B cell (primary cell): ENCODE measurements at regions not wholly inside any gene's neighbourhood (a gene's known extent, or its start where the extent isn't known, plus 50 kb on each side); places are given as distances from the start of the nearest gene placed in this dataset.
"Not testable (repeated sequence)": the region's sequence is repeated elsewhere in the genome, so short reads cannot be mapped to it uniquely, and the experiment has no call there.

Experiments used
- ATAC-seq: fragments of 200-7000 bp; cut with Tn5 transposase; one replicate; pipeline ENCODE4 v1.10.0; 2021; ENCODE audit warnings: low read depth, mild to moderate bottlenecking, moderate number of reproducible peaks, moderate library complexity
- CTCF ChIA-PET: fragments of 350-600 bp; sonication (Branson Sonifier 250); formaldehyde crosslinking; loops from one replicate; lab custom pipeline; 2021; ENCODE audit warnings: antibody characterized with exemption, inconsistent platforms; lab: Charles Lee
- POLR2A ChIA-PET: fragments of 350-600 bp; sonication (Branson Sonifier 250); formaldehyde crosslinking; loops from one replicate; lab custom pipeline; 2021; ENCODE audit warnings: antibody characterized with exemption; lab: Charles Lee
- DNase-seq: peaks from one replicate; pipeline ENCODE4 v3.0.0; 2013
- H2AFZ ChIP-seq: 2 replicates; pipeline ENCODE4 v1.6.1; 2012; ENCODE audit warnings: mild to moderate bottlenecking, low read depth, low read length; ENCODE audit not compliant: insufficient read depth, poor library complexity, severe bottlenecking
- H3K27ac ChIP-seq, 2 donors: 1 replicate in 1 of 2; 2 replicates in 1 of 2; pipeline ENCODE4 v1.5.1; 2012 to 2013; ENCODE audit warnings: low read length in 2 of 2, mild to moderate bottlenecking in 2 of 2, moderate library complexity in 1 of 2
- H3K27me3 ChIP-seq, 4 experiments: fragments of 200-600 bp in 1 of 4; sonication (generic) in 1 of 4; replicated peaks in 1 of 4; 1 replicate in 2 of 4; 2 replicates in 2 of 4; pipeline versions ENCODE4 v1.6.1 to v1.7.0; 2013 to 2016; ENCODE audit warnings: low read length in 3 of 4, mild to moderate bottlenecking in 2 of 4, mixed read lengths in 1 of 4, moderate library complexity in 1 of 4; ENCODE audit not compliant: insufficient read depth in 4 of 4, control insufficient read depth in 3 of 4; ENCODE audit errors: control extremely low read depth in 1 of 4
- H3K36me3 ChIP-seq, 2 experiments: replicated peaks in 1 of 2; 1 replicate in 1 of 2; 2 replicates in 1 of 2; pipeline versions ENCODE4 v1.6.1 to v1.7.1; 2013; ENCODE audit warnings: low read length in 1 of 2; ENCODE audit not compliant: insufficient read depth in 2 of 2, control insufficient read depth in 1 of 2; ENCODE audit errors: control extremely low read depth in 1 of 2, extremely low read depth in 1 of 2
- H3K4me1 ChIP-seq, 2 donors: fragments of 200-600 bp in 1 of 2; sonication (generic) in 1 of 2; 1 replicate in 1 of 2; 2 replicates in 1 of 2; pipeline versions ENCODE4 v1.5.1 to v1.6.1; 2013 to 2017; ENCODE audit warnings: low read length in 2 of 2; ENCODE audit not compliant: control insufficient read depth in 2 of 2, insufficient read depth in 2 of 2
- H3K4me2 ChIP-seq: replicated peaks from 2 replicates; pipeline ENCODE3; 2012; ENCODE audit warnings: mild to moderate bottlenecking, low read depth, low read length; ENCODE audit not compliant: poor library complexity, severe bottlenecking
- H3K4me3 ChIP-seq, 5 experiments: fragments of 200-600 bp in 1 of 5; sonication (generic) in 1 of 5; 1 replicate in 3 of 5; 2 replicates in 2 of 5; pipeline versions ENCODE4 v1.5.1 to v1.7.0; 2011 to 2016; ENCODE audit warnings: low read length in 4 of 5, mild to moderate bottlenecking in 4 of 5, low read depth in 2 of 5, control low read depth in 1 of 5, moderate library complexity in 1 of 5; ENCODE audit not compliant: insufficient read depth in 1 of 5; ENCODE audit errors: control extremely low read depth in 1 of 5, extremely low read depth in 1 of 5
- H3K79me2 ChIP-seq: fragments of 200-600 bp; sonication (generic); one replicate; pipeline ENCODE4 v1.6.0; 2016; ENCODE audit warnings: low read length; ENCODE audit not compliant: control insufficient read depth, insufficient read depth
- H3K9ac ChIP-seq: fragments of 200-600 bp; sonication (generic); 2 replicates; pipeline ENCODE4 v1.6.1; 2017; ENCODE audit warnings: mild to moderate bottlenecking, low read length, moderate library complexity
- H3K9me3 ChIP-seq, 3 donors: one replicate each; pipeline versions ENCODE4 v1.6.1 to v1.7.1; 2013; ENCODE audit warnings: low read length in 2 of 3; ENCODE audit not compliant: control insufficient read depth in 2 of 3, insufficient read depth in 1 of 3; ENCODE audit errors: control extremely low read depth in 1 of 3
- H4K20me1 ChIP-seq: 2 replicates; pipeline ENCODE4 v1.6.0; 2012; ENCODE audit warnings: mild to moderate bottlenecking, low read length; ENCODE audit not compliant: insufficient read depth, control insufficient read depth, poor library complexity, severe bottlenecking
- H3K27ac Mint-ChIP-seq: one replicate; pipeline ENCODE4 v1.8.0; 2021; ENCODE audit warnings: mixed read lengths
- H3K27me3 Mint-ChIP-seq: one replicate; pipeline ENCODE4 v1.8.0; 2021; ENCODE audit warnings: mixed read lengths
- H3K4me1 Mint-ChIP-seq: one replicate; pipeline ENCODE4 v1.8.0; 2021; ENCODE audit warnings: mixed read lengths
- H3K4me3 Mint-ChIP-seq: one replicate; pipeline ENCODE4 v1.8.0; 2021; ENCODE audit warnings: mixed read lengths
- H3K9me3 Mint-ChIP-seq: one replicate; pipeline ENCODE4 v1.8.0; 2022; ENCODE audit warnings: mixed read lengths; ENCODE audit not compliant: insufficient read depth
- EZH2 ChIP-seq: IDR thresholded peaks from 2 replicates; pipeline ENCODE4 v1.6.1; 2012; ENCODE audit warnings: borderline replicate concordance, low read depth, mild to moderate bottlenecking, moderate library complexity, low read length; ENCODE audit not compliant: insufficient read depth, poor library complexity, severe bottlenecking
- WGBS: methylation state at CpG from one replicate; pipeline ENCODE4 v1.1.5; 2013; ENCODE audit warnings: missing lambda C conversion rate; ENCODE audit not compliant: insufficient coverage; 5-methylcytosine and 5-hydroxymethylcytosine counted together
- intact Hi-C: fragments of 100-400 bp; cut with micrococcal nuclease; formaldehyde crosslinking; loops from one replicate; pipeline ENCODE4 v1.10.0; 2022
- TF ChIP-seq, protein P1 (sequence below): fragments of 200-600 bp; IDR thresholded peaks from one replicate; pipeline ENCODE4 v1.8.0; 2022; ENCODE audit warnings: antibody characterized with exemption, mild to moderate bottlenecking

DNA sequence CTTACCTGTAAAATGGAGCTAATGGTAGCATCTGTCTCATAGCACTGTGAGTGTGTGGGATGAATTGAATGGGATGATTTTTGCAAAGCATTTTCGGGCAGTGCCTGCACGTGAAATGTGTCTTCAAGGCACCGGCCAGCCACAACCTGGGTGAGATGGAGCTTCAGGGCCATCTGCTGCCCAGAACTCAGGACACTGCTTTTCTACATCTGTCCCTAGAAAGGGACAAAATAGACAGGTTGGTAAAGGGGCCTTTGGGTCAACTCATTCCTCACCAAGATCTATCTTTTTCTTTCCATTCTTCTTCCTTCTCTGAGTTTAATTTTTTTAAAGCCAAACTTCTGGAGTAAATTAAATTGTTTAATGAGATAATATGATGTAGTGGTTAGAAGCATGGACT, 106.5 kb downstream of the UTP18 start:
- no peak overlapping the region for H3K4me2 ChIP-seq
- DNase-seq (no peak), ATAC-seq (no peak)
- H4K20me1 ChIP-seq, result no peaks in the 10 kb centered on the region
- no peak overlapping the region for H3K4me3 ChIP-seq
- WGBS, result 90% methylated on average over 2 of the region's 3 CpGs
- ChIA-PET POLR2A (no interaction called here), CTCF (no interaction called here)
- no peaks in the 10 kb centered on the region for H3K79me2 ChIP-seq
- no peak overlapping the region for H3K9ac ChIP-seq
- H3K4me1 Mint-ChIP-seq, result peaks cover 2% of the 10 kb centered on the region
- intact Hi-C loops, result no loop called here
- H2AFZ ChIP-seq, result no peak overlapping the region
- TF ChIP-seq EZH2, result no peak
- TF ChIP-seq, protein P1, sequence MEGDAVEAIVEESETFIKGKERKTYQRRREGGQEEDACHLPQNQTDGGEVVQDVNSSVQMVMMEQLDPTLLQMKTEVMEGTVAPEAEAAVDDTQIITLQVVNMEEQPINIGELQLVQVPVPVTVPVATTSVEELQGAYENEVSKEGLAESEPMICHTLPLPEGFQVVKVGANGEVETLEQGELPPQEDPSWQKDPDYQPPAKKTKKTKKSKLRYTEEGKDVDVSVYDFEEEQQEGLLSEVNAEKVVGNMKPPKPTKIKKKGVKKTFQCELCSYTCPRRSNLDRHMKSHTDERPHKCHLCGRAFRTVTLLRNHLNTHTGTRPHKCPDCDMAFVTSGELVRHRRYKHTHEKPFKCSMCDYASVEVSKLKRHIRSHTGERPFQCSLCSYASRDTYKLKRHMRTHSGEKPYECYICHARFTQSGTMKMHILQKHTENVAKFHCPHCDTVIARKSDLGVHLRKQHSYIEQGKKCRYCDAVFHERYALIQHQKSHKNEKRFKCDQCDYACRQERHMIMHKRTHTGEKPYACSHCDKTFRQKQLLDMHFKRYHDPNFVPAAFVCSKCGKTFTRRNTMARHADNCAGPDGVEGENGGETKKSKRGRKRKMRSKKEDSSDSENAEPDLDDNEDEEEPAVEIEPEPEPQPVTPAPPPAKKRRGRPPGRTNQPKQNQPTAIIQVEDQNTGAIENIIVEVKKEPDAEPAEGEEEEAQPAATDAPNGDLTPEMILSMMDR, result no peak
- no peak overlapping the region for H3K27ac Mint-ChIP-seq
- no peaks in the 10 kb centered on the region for H3K4me1 ChIP-seq
- no peaks in the 10 kb centered on the region for H3K9me3 Mint-ChIP-seq
- no peaks in the 10 kb centered on the region for H3K36me3 ChIP-seq
- no peak overlapping the region for H3K4me3 Mint-ChIP-seq
- H3K27me3 ChIP-seq, result peaks cover 0 to 19% (median 0%) of the 10 kb centered on the region in 4 experiments
- H3K27me3 Mint-ChIP-seq, result peaks cover 33% of the 10 kb centered on the region
- no peak overlapping the region for H3K27ac ChIP-seq
- H3K9me3 ChIP-seq, result peaks cover 0 to 17% (median 0%) of the 10 kb centered on the region in 3 donors

GRCh38 chr17:51367836-51368235, 107.5 kb downstream of the UTP18 start:
- H3K4me3 Mint-ChIP-seq, ATAC-seq, H4K20me1 ChIP-seq, CTCF ChIA-PET, H3K27ac ChIP-seq, intact Hi-C loops, DNase-seq, H3K4me3 ChIP-seq, H3K9me3 Mint-ChIP-seq, H3K9ac ChIP-seq, H3K27ac Mint-ChIP-seq, H3K4me1 Mint-ChIP-seq, H3K4me2 ChIP-seq, H3K4me1 ChIP-seq, POLR2A ChIA-PET, H3K79me2 ChIP-seq, H3K36me3 ChIP-seq, H2AFZ ChIP-seq: not testable (repeated sequence)
- Histone ChIP-seq H3K27me3 (peaks cover 0 to 19% (median 0%) of the 10 kb centered on the region in 4 experiments), H3K9me3 (peaks cover 0 to 25% (median 0%) of the 10 kb centered on the region in 3 donors)
- H3K27me3 Mint-ChIP-seq, result peaks cover 36% of the 10 kb centered on the region
- WGBS, result no CpG with 5 or more reads among the region's 1 CpG
